GM12865 (cell line): ENCODE measurements at regions not wholly inside any gene's neighbourhood (a gene's known extent, or its start where the extent isn't known, plus 50 kb on each side); places are given as distances from the start of the nearest gene placed in this dataset.

Experiments
- DNase-seq: peaks from one replicate; pipeline ENCODE4 v3.0.0; 2010; ENCODE audit warnings: low read depth
- H3K4me3 ChIP-seq: 2 replicates; pipeline ENCODE4 v1.5.1; 2011; ENCODE audit warnings: mild to moderate bottlenecking, low read depth, low read length, control low read depth
- TF ChIP-seq, protein P1 (sequence below): IDR thresholded peaks from 2 replicates; pipeline ENCODE4 v1.5.1; 2011; ENCODE audit warnings: low read length, control low read depth, low read depth, inconsistent platforms; ENCODE audit not compliant: insufficient read depth; ENCODE audit errors: missing control alignments

DNA sequence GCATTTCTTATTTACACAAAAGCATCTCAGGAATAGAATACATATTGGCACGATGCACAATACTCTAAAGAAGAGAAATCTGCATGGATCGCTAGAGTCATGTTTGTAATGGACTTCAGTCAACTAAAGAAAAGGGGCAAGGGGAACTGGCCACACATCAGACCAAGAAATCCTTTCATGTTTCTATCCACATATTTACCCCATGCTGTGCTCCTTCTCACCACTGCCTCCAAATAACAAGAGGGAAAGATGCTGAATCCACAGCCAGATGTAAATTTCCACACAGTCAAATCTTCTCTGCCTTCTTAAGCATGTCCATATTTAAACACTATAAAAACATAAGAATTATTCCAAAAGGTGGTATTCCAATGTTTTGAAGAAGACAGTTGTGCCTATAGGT, 67.6 kb downstream of the COX18 start:
- TF ChIP-seq, protein P1, sequence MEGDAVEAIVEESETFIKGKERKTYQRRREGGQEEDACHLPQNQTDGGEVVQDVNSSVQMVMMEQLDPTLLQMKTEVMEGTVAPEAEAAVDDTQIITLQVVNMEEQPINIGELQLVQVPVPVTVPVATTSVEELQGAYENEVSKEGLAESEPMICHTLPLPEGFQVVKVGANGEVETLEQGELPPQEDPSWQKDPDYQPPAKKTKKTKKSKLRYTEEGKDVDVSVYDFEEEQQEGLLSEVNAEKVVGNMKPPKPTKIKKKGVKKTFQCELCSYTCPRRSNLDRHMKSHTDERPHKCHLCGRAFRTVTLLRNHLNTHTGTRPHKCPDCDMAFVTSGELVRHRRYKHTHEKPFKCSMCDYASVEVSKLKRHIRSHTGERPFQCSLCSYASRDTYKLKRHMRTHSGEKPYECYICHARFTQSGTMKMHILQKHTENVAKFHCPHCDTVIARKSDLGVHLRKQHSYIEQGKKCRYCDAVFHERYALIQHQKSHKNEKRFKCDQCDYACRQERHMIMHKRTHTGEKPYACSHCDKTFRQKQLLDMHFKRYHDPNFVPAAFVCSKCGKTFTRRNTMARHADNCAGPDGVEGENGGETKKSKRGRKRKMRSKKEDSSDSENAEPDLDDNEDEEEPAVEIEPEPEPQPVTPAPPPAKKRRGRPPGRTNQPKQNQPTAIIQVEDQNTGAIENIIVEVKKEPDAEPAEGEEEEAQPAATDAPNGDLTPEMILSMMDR = no peak
- DNase-seq = no peak
- no peak overlapping the region for H3K4me3 ChIP-seq

DNA sequence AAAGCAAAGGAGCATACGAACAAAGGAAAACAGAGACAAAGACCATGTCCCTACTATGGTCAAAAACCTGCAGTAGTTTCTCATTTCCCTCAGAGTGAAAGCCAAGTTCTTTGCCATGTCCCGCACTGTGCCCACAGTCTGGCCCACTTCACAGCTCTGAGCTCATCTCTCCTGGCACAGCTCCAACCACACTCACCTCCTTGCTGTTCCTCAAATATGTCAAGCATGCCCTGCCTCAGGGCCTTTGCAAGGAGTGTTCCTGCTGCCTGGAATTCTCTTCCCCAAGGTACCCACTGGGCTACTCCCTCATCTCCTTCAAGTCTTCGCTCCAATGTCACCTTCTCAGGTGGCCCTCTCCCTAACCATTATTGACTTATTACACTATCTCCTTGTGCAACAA, 72.1 kb downstream of the COX18 start:
- TF ChIP-seq, protein P1 = no peak
- no peak overlapping the region for H3K4me3 ChIP-seq
- DNase-seq = no peak

DNA sequence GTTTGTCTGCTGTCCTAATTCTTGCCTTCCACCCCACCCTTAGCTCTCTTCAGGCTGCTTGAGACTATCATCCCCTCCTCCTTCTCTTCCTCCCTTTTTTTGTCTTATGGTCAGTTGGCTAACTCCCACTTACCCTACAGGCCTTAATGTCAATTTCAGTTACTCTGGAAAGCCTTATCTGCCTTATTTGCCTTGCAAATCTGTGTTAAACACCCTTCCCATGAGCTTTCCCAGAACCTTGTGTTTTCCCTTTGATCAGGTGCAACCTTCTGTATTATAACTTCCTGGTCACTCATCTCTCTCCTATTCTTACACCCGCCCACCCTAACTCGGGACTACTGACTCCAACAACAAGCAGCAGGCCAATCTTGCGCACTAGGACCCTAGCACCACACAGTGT, 74.8 kb downstream of the COX18 start:
- H3K4me3 ChIP-seq = no peak overlapping the region
- TF ChIP-seq, protein P1 = no peak
- DNase-seq = no peak

DNA sequence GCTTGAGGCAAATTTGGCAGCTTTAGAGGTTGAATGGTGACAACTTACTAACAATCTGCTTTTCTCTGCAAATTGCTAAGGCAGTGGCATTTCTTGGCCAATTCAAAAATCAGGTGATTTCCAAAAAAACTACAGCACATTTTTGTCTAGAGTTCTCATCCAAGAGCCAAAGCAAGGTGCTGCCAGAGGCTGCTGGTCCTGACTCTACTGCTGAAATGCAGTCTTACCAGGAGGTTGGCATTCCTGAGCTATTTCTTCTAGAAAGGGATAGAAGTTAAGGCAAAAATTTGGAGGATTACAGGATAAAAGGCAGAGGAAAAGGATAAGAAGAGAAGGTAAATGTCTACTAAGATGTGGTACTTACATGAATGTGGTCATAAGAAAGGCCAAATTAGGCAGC, 75.6 kb downstream of the COX18 start:
- no peak overlapping the region for H3K4me3 ChIP-seq
- TF ChIP-seq, protein P1 = no peak
- no peak for DNase-seq

DNA sequence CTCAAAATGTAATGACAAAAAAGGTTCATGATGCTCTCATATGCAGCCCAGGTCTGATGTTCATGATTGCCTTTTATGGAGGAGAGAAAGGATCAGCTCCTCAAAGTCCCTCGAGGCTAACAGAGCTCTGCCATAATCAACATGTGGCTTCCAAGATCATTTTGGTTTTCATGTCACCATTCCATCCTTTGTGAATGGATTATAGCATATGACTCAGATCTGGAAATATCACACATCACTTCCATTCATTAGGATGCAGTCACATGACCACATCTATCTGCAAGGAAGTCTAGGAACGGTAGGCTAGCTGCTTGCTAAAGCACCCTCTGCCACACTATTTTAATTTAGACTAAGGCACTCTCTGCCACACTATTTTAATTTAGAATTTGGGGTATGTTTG, 77.6 kb downstream of the COX18 start:
- no peak for DNase-seq
- TF ChIP-seq, protein P1 = no peak
- H3K4me3 ChIP-seq = no peak overlapping the region

DNA sequence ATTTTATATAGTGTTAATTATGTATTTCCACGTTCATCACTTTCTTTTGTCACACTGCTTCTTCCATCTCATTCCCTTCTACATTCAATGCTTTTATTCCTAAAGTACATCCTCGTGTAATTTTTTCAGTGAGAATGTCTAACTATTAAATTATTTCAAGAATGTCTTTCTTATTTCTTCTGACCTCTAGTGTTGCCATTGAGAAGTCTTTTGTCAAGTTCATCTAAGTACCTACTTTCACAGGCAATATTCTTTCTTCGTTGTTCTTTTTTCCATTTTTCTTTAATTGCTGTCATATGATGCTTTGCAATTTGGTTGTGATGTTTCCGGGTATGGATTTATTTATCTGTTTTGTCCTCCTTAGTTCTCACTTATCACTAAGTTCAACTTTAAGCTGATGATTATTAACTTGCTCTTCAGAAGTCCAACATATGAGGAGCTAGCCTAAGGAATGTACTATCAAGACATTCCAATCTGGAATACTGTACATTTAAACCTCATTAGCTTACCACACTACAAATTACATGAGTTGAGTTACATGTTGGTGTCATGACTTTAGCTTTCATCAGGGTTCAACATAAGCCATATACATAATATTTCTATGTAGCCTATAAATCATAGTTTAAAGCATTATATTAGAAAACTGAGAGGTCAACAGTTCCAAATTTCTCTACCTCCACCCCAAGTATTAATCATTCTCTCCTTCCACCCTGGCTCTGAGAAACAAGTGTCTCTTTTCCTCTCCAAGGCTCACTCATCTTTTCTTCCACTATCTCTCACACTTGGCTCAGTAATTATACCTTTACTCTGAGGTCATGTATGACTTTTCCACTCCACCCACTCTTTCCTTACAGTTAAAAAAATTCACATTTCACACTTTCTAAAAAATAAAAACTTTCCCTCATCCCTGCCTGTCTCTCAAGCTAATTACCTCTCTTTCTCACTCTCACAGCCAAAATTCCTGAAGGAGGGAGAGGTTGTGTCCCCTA, 81.5 kb downstream of the COX18 start:
- no peak overlapping the region for H3K4me3 ChIP-seq
- TF ChIP-seq, protein P1 = no peak
- no peak for DNase-seq
